ENCODE measurements at regions not wholly inside any gene's neighbourhood (a gene's known extent, or its start where the extent isn't known, plus 50 kb on each side); places are given as distances from the start of the nearest gene placed in this dataset.

GRCh38 chr12:105876396-105876927, 262.3 kb downstream of the NUAK1 start:
- Histone ChIP-seq H3K79me2 (ENCODE audit: insufficient read depth, low read length) (no peaks in the 10 kb centered on the region), H3K9me3 (ENCODE audit: insufficient read depth, low read length) (no peaks in the 10 kb centered on the region), H3K36me3 (ENCODE audit: low read length) (no peaks in the 10 kb centered on the region), H3K9me2 (replicated peaks; ENCODE audit: insufficient read depth, low read length) (no peaks in the 10 kb centered on the region), H3K9ac (ENCODE audit: low read length) (no peak overlapping the region), H3K4me3 (ENCODE audit: insufficient read depth, low read length, poor library complexity, severe bottlenecking) (no peak overlapping the region), H2AFZ (ENCODE audit: low read depth, low read length, severe bottlenecking) (no peak overlapping the region), H3F3A (ENCODE audit: insufficient read depth) (no peaks in the 10 kb centered on the region), H4K20me1 (ENCODE audit: low read depth, low read length) (no peaks in the 10 kb centered on the region), H3K4me2 (ENCODE audit: low read depth, low read length, poor library complexity, severe bottlenecking) (no peak overlapping the region), H3K27ac (ENCODE audit: low read depth, low read length) (no peak overlapping the region), H3K27me3 (ENCODE audit: low read length) (no peaks in the 10 kb centered on the region)
- TF ChIP-seq EZH2phosphoT487 (conservative IDR thresholded peaks at IDR 0.05; ENCODE audit: low read length) (no peak), CTCF (IDR thresholded peaks at IDR 0.05; ENCODE audit: insufficient read depth, low read length, poor library complexity, severe bottlenecking) (no peak)

- Histone ChIP-seq H3K27me3 (ENCODE audit: low read length) (no peaks in the 10 kb centered on the region), H3K9me3 (ENCODE audit: insufficient read depth, low read length) (no peaks in the 10 kb centered on the region), H3K9me2 (replicated peaks; ENCODE audit: insufficient read depth, low read length) (no peaks in the 10 kb centered on the region), H3K4me2 (ENCODE audit: low read depth, low read length, poor library complexity, severe bottlenecking) (no peak overlapping the region), H3K36me3 (ENCODE audit: low read length) (no peaks in the 10 kb centered on the region), H4K20me1 (ENCODE audit: low read depth, low read length) (no peaks in the 10 kb centered on the region), H2AFZ (ENCODE audit: low read depth, low read length, severe bottlenecking) (no peak overlapping the region), H3K4me3 (ENCODE audit: insufficient read depth, low read length, poor library complexity, severe bottlenecking) (no peak overlapping the region), H3K27ac (ENCODE audit: low read depth, low read length) (no peak overlapping the region), H3K79me2 (ENCODE audit: insufficient read depth, low read length) (no peaks in the 10 kb centered on the region), H3F3A (ENCODE audit: insufficient read depth) (no peaks in the 10 kb centered on the region), H3K9ac (ENCODE audit: low read length) (no peak overlapping the region)
- TF ChIP-seq EZH2phosphoT487 (conservative IDR thresholded peaks at IDR 0.05; ENCODE audit: low read length) (no peak), CTCF (IDR thresholded peaks at IDR 0.05; ENCODE audit: insufficient read depth, low read length, poor library complexity, severe bottlenecking) (no peak)
Observed at GRCh38 chr12:105878964-105879363, 259.8 kb downstream of the NUAK1 start.

GRCh38 chr12:105880824-105881388, 257.8 kb downstream of the NUAK1 start:
- no peak overlapping the region for H3K9ac ChIP-seq (ENCODE audit: low read length)
- TF ChIP-seq CTCF (IDR thresholded peaks at IDR 0.05; ENCODE audit: insufficient read depth, low read length, poor library complexity, severe bottlenecking) (no peak), EZH2phosphoT487 (conservative IDR thresholded peaks at IDR 0.05; ENCODE audit: low read length) (no peak)
- H3K27ac ChIP-seq (ENCODE audit: low read depth, low read length), result no peak overlapping the region
- no peaks in the 10 kb centered on the region for H3F3A ChIP-seq (ENCODE audit: insufficient read depth)
- H3K36me3 ChIP-seq (ENCODE audit: low read length), result no peaks in the 10 kb centered on the region
- no peaks in the 10 kb centered on the region for H3K9me3 ChIP-seq (ENCODE audit: insufficient read depth, low read length)
- H2AFZ ChIP-seq (ENCODE audit: low read depth, low read length, severe bottlenecking), result no peak overlapping the region
- H3K4me2 ChIP-seq (ENCODE audit: low read depth, low read length, poor library complexity, severe bottlenecking), result no peak overlapping the region
- no peaks in the 10 kb centered on the region for H3K9me2 ChIP-seq (replicated peaks; ENCODE audit: insufficient read depth, low read length)
- H3K27me3 ChIP-seq (ENCODE audit: low read length), result no peaks in the 10 kb centered on the region
- no peaks in the 10 kb centered on the region for H3K79me2 ChIP-seq (ENCODE audit: insufficient read depth, low read length)
- no peak overlapping the region for H3K4me3 ChIP-seq (ENCODE audit: insufficient read depth, low read length, poor library complexity, severe bottlenecking)
- no peaks in the 10 kb centered on the region for H4K20me1 ChIP-seq (ENCODE audit: low read depth, low read length)
